GM19328 (cell line): ENCODE measurements at regions not wholly inside any gene's neighbourhood (a gene's known extent, or its start where the extent isn't known, plus 50 kb on each side); places are given as distances from the start of the nearest gene placed in this dataset.

Source experiments
- ATAC-seq: cut with Tn5 transposase; IDR thresholded peaks from one replicate; pipeline ENCODE4 v1.9.1; 2021; ENCODE audit warnings: mild to moderate bottlenecking, moderate library complexity; ENCODE audit not compliant: unreplicated experiment

DNA sequence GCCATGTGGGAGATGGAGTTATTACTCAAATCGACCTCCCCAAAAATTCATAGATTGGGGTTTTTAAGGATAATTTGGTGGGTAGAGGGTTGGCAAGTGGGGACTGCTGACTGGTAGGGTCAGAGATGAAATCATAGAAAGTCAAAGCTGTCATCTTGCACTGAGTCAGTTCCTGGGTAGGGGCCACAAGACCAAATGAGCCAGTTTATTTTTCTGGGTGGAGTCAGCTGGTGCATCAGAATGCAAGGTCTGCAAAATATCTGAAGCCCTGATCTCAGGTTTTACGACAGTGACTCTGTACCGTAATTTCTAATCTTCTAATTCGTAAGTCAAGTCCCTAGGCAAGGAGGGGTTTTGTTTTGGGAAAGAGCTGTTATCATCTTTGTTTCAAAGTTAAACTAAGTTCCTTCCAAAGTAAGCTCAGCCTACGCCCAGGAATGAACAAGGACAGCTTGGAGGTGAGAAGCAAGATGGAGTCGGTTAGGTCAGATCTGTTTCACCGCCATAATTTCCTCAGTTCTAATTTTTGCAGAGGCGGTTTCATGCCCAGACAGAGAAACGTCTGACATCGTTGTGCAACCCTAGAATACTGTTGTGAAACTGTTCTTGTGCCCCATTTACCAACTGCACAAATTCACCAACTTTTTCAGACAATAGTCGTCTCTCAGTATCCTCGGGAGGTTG, 104.5 kb upstream of the SFSWAP start:
- ATAC-seq, result no peak

DNA sequence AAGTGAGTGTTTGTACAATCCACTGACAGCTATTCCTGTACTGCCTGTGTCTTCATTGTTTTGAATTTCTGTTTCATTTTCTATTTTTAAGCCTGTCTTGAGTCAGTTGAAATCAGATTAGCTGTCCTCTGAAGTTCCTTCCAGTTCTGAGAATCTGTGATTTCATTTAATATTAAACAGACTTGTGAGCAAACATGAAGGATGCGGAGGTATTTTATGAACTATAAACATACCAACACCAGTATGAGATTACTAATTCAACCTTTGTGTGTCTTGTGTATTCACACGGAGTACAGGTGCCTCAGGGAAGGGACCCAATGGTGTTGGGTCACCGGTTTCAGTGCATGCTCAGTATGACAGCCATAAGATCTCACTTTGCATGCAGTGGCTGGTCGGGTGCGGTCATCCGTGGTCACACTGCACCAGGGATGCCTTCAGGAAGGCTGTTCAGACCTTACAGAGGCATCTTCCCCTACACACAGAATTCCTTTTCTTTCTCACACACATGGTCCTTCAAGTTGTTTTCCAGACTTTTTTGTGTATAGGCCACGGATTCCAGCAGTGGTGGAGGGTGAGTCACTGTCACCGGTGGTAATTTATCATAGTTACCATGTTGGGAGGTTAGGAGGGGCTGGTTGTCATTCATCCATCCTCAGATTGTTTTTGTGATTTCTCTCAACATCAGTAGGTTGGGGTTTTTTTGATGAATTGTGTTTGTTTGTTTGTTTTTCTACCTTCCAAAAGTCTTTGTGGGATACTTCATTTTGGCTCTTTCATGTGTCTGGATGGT, 103.0 kb upstream of the SFSWAP start:
- peak; percentile 62 for ATAC-seq

DNA sequence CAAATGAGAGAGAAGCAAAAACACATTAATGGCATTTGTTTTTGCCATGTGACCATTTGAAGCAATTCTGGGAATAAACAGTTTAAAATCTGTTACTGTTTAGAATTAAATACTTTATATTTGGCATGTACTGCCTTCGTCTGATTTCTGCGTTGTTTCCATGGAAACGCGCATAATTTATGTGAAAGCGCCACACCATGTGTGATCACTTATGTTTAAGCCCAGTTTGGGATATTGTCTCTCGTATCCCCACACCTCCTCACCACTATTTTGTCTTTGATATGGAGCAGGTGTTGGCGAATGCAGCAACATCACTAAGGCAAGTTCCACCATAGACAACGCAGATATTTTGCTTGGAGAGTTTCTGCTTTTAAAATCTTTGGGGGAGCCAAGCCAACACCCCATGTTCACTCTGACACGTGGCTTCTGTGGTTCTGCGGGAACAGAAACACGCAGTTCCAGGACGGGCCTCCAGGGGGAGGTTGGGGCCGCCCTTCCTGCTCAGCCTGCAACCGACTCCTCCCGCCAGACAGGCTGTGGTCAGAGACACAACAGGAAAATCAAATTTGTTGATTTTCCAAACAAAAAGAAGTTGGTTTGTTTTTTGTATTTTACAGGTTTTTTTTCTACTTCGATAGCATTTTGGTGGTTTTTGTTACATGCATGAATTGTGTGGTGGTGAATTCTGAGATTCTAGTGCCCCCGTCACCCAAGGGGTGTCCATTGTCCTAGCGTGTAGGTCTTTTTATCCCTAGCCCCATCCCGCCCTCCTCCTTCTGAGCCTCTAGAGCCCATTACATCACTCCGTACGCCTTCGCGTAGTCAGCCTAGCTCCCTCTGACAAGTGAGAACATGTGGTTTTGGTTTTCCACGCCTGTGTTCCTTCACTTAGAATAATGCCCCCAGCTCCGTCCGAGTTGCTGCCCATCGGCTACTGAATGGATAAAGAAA, 101.9 kb upstream of the SFSWAP start:
- ATAC-seq, result no peak

DNA sequence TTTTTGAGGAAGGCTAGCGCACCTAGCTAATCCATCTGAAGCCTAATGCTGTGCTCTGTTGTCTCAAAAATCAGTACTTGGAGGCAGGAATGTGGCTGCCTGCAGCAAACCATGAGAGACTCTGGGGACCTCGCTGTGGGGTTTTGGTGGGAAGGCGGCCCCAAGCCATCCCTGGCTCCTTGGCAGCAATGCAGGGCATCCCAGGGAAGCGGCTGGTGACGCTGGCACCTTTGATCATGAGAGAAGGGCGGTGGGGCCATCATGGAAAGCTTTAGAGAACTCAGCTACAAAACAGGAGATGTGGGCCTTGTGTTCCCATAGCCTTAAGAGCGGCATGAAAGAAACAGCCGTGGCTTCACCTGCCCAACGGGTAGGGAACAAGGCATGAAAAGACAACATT, 101.1 kb upstream of the SFSWAP start:
- no peak for ATAC-seq

DNA sequence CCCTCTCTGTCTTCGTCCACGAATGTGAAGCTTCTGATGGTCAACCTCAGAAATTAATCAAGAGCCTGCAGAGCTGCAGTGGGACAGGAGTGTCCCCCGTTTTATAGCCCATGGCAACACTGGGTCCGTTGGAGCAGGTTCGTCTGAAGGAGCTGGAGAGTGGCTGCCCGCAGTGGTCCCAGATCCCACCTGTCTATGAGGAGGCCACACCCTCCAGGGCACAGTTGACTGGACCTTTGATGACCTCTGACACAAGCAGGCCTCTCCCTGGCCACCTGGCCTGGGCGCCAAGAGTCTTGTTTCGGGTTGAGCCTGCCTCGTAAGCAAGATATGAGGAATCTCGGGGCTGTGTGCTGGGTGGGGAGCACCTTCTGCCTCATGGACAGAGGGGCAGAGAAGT, 100.7 kb upstream of the SFSWAP start:
- no peak for ATAC-seq

DNA sequence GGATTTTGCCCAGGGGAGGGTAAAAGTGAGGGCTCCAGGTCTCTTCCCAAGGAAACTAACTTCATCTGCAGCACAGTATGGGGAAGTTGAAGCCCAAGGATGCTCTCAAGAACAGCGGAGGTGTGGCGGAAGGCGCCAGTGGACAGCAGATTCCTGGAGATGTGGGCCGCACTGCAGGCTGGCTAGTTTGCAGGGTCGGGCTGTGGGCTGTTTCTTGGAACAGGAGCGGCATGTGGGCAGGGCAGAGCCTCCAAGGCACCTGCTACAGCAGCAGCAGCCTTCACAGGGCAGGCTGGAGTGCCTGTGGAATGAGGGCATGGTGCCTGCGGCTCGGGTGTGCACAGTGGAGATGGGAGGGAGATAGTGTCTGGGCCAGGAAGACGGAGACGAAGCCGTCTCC, 100.0 kb upstream of the SFSWAP start:
- no peak for ATAC-seq

DNA sequence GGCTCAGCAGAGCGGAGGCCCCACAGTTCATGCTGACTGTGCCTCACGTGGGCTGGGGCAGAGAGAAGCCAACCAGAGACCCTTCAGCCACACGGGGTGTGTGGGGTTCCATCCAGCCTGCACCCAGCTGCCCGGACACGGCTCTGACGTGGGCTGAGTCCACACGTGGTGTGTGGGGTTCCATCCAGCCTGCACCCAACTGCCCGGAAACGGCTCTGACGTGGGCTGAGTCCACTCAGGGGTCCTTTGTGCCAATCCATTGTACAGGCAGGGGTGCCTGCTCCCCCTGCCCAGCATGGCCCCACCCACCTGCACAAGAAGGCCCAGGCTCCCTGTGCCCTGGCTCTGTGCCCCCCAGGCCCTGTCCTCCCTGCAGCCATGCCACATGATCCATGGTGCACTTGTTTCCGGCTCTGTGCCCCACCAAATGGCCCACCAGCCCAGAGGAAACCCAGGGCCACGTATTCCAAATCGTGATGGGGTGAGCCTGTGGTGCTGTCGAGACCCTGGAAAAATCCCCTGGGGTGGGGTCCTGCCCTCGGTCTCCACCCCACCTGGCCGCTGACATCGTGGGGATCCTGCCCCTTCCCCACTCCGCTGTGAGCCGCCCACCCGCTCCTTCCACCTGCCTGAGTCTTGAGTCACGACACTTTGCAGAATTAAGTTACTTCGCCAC, 99.3 kb upstream of the SFSWAP start:
- no peak for ATAC-seq

DNA sequence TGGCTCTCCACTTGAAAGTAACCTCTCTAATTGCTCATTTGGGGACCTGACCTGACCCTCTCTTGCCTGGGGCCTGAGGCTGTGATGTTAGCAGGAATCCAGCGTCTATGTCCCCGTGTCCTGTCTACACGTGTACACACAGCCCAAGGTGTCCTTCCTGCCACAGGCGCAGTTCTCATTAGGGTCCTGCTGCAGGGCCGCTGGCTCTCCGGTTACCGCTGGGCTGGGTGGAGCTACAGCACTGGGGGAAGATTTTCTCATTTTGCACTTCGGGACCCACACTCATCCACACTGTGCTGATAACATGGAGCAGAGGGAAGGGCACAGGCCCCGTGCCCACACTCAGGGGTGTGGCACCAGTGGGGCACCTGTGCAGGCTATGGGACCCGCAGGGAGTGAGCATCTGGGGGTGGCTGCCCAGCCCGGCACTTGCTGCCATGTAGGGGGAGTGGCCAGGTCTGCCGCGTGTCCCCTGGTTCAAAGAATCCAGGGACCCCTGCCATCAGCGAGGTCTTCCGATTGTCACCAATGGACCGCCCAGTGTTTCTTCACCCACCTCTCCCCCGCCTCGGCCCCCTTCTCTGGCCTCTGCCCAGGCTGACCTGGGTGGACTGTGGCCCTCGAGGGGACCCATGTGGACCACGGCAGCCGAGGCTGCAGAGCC, 98.7 kb upstream of the SFSWAP start:
- ATAC-seq, result no peak

DNA sequence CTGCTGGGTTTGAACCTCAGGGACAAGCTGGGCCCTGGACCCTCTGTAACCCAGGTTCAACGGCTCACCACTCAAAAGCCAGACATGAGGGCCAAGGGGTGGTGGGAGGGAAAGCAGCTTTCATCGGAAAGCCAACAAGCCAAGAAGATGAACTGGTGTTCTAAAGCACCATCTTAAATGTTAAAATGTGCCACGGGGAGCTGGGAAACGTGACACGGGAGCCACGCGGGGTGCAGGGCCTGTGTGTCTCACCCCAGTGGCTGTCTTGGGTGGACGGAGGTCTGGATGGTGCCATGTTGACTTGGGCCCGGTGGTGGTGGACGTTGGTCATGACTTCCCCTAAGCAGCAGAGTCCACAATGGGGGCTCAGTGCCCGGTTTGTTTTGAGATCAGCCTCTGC, 97.7 kb upstream of the SFSWAP start:
- ATAC-seq, result no peak

DNA sequence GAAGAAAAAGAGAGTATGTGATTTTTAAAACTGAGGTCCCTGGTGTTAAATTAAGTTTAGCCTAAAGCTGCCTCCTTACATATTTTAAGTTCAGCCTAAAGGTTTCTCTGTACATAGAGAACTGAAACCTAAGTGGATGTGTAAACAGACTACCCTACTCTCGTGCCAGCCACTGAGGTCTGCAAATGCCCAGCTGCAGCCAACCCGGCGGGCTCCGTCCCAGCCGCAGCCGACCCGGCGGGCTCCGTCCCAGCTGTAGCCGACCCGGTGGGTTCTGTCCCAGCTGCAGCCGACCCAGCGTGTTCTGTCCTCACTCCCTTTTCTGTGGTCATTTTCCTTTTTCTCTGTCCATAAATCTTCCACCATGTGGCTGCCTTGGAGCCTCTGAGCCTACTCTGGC, 97.2 kb upstream of the SFSWAP start:
- no peak for ATAC-seq

DNA sequence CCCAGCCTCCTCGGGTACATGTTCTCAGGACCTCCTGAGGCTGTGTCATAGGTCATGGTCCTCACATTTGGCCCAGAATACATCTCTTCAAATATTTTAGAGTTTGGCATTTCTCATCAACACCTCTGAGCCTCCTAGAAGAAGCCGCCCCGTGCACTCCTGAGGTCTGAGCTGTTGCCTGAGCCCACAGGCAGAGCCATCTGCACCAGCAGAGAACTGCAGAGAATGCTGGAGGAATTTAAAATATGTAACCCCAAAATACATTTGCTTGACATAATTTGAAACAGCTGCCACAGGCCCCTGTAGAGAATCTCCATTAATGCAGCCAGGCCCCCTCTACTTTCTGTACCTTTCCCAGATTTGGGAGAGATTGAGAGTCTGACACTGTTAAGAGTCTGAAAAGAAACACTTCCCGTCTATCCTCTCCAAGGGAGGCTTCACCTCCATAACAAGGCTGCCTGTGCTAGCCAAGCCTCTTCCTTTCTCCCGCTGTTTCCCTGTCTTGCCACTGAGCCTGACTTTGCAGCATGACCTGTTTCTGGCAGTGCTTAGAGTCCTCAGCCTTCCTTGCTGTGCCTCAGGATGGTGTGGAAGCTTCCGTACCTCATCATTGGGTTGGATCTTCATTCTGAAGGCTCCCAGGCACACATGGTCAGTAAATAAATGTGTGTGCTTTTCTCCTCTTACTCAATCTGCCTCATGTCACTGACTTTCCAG, 95.4 kb upstream of the SFSWAP start:
- no peak for ATAC-seq

DNA sequence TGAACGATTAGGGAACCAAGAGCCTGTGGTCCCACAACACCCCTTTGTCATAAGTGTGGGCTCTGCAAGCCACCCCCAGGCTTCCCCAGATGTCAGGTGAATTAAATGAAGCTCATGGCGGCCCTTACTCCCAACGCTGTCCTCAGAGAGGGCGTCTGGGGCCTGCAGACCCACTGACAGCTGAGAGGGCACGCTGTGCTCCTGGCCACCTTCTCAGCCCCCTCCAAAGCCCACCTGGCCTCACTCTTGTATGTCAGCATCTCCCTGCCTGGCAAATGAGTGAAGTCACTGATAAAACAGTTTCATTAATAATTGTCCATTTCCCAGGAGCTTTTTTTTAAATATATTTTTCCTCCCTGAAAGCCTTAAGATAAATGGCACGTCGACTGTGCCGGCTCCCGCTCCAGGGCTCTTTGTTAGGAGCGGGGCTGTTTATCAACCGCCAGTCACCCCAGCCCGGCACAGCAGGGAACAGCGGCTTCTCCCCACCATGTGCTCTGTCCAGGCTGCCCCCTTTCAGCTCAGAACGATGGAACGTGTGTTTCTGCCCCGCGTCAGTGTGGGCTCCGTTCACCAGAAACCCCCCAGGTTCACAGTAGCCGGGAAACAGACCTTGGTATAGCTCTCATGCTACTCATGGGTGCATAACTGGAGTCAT, 94.7 kb upstream of the SFSWAP start:
- no peak for ATAC-seq

DNA sequence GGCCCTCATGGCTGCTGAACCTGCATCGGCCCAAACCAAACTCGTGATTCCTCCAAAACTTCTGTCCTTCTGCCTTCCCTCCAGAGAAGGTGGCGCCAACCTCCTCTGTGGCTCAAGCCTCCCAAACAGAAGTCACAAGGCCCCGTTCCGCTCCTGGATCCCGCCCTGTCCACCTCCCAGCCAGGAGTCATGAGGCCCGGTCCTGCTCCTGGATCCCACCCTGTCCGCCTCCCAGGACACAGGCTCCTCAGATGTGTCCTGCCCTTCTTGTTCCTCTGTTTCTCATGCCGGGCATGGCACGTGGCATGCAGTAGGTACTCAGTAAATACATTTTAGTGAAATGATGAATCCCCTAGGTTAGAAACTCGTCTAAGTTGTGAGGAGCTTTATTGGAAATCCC, 94.2 kb upstream of the SFSWAP start:
- no peak for ATAC-seq

DNA sequence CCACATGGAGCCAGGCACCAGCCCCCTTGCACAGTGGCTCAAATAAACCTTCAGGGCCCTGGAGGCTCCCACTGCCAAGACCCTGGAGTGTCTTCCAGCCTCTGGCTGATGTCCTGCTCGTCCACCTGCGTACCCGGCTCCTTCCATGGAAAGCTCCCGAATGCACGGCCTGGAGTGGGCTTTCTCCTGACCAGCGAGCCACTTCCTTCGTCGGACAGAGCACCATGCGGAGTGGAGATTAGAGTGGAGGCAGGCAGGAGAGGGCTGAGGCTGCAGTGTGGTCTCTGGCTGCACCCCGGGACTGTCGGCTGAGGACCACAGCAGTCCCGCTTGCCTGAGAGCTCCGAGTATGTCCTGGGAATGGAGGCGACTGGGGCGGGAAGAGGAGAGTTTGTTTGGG, 93.7 kb upstream of the SFSWAP start:
- no peak for ATAC-seq

DNA sequence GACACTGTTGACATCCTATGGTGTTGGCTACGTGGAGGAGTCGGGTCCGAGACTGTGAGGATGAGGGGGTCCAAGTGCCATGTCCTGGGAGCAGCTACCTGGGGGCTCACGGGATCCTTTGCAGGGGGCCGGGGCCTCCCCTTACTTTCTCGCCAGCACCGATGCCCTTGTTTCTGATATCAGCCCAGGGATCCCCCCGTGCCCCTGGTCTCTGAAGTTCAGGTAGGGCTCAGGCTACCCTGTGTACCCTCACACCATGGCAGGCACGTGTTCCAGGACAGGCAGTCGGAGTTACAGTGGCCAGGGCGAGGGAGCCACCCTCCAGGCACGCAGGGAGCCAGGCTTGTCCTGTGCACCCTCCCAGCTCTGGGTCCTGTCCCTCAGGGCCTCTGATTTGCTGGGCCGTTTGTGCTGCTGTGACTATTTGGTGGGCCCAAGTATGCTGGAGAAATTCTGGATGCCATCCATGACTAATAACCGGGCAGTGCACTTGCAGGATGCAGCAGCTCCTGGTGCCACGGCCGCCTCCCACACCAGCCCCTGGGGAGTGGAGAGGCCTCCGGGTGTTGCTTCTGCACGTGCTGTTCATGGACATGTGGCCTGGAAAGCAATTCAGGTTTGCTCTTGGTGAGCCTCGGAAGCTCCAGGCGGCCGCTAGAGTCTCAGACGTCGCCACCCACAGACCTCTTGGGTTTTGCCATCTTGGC, 93.1 kb upstream of the SFSWAP start:
- ATAC-seq, result no peak

DNA sequence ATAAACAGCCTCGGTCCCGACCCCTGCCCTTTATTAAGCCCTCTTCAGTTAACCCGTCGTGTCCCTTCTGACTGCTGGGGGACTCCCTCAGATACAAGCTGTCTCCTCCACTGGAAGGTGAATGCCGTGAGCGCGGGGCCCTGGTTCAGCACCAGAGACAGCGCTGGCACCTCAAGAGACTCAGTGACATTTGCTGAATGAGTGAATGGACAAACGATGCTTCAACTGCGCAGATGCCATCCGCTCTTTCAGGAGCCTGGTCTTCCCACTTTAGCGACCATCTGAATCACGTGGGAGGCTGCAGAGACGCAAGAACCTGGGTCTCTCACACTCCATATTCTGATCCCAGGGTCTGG, 92.6 kb upstream of the SFSWAP start:
- ATAC-seq, result no peak

DNA sequence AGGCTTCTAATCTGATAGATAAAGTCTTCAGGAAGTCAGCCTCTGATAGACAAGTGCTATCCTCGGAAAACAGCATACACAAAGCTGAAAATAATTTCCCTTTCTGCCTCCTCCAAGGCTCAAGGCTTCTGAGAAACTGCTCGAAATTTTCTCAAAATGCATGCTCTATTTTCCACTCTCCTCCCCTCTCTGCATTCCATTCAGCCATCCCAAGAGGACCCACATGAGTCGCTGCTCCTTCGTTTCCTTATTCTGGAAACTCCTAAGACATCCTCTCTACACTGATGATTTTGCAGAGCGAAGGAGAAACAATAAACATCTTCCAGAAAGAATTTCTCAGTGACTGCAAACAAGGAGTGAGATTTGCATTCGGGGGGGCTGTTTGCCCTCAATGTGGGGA, 92.2 kb upstream of the SFSWAP start:
- no peak for ATAC-seq

DNA sequence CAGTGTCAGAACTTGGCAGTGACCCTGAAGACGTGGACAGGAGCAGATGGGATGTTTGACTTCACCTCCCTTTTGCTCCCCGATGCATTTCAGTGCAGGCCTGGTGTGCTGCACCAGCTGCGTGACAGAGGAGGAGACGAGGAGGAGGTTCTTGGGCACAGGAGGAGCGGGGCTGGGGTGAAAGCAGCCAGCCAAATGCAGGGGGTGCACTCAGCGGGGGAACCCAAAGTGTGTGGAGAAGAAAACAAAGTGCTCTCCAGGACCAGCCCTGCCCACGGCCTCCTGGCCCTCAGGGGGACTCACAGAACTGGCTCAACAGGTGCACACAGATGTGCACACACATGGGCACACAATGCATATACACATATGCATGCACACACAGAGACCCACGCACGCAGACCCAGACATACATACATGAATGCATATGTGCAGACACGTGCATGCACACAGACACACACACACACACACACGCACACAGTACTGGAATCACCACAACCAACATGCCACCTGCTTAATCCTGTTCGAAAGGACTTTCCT, 91.7 kb upstream of the SFSWAP start:
- no peak for ATAC-seq
